ENCODE measurements at regions not wholly inside any gene's neighbourhood (a gene's known extent, or its start where the extent isn't known, plus 50 kb on each side); places are given as distances from the start of the nearest gene placed in this dataset.
"Not testable (repeated sequence)": the region's sequence is repeated elsewhere in the genome, so short reads cannot be mapped to it uniquely, and the experiment has no call there.

DNA sequence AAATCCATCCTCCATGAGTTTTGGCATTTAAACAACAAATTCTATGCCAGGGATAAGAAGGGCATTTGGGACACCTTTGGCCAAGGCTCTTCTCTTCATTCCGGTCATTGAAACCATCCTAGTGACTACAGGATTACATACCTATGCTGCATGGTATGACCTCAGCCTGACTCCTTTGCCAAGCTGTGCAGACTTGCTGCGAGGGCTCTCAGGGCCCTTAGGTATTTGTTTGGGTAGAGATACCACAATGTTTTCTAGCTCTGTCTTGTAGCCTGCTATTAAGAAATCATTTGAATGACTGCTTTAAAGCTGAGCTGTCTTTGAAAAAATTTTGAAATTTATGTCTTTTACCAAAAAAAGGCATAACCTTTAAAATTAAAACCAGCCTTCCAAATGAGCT, 749.8 kb upstream of the SGO1 start:
- Histone ChIP-seq H3K9me3 (peaks cover 0 to 7% of the 10 kb centered on the region in 2 donors), H3K27me3 (no peaks in the 10 kb centered on the region), H3K4me1 (no peaks in the 10 kb centered on the region), H3K4me3 (no peak overlapping the region), H3K27ac (no peak overlapping the region), H3K36me3 (no peaks in the 10 kb centered on the region)
- DNase-seq (no peak), ATAC-seq (peak; percentile 45)
- TF ChIP-seq, protein P1, sequence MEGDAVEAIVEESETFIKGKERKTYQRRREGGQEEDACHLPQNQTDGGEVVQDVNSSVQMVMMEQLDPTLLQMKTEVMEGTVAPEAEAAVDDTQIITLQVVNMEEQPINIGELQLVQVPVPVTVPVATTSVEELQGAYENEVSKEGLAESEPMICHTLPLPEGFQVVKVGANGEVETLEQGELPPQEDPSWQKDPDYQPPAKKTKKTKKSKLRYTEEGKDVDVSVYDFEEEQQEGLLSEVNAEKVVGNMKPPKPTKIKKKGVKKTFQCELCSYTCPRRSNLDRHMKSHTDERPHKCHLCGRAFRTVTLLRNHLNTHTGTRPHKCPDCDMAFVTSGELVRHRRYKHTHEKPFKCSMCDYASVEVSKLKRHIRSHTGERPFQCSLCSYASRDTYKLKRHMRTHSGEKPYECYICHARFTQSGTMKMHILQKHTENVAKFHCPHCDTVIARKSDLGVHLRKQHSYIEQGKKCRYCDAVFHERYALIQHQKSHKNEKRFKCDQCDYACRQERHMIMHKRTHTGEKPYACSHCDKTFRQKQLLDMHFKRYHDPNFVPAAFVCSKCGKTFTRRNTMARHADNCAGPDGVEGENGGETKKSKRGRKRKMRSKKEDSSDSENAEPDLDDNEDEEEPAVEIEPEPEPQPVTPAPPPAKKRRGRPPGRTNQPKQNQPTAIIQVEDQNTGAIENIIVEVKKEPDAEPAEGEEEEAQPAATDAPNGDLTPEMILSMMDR (IDR thresholded peaks at IDR 0.05): no peak
- intact Hi-C loops (cut with DNase I): no loop called here

DNA sequence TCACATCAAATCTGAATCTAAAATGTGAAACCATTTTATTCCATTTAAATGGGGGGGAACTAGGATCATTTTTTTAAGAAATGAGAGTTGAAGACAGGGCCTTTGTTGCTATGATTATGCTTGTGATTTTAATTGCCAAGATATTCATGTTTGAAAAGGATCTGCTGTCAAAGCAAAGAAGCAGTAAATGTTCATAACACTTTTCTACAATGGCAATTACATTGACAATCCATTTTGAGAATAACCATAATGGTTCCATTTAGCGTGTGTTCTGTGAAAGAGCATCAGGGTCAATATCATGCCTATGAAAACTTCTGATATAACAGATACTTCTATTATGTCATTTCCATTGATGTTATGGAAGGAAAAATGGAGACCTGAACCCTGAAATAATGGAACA, 745.8 kb upstream of the SGO1 start:
- no peaks in the 10 kb centered on the region for H3K27me3 ChIP-seq
- ATAC-seq: no peak
- intact Hi-C loops (cut with DNase I): no loop called here

DNA sequence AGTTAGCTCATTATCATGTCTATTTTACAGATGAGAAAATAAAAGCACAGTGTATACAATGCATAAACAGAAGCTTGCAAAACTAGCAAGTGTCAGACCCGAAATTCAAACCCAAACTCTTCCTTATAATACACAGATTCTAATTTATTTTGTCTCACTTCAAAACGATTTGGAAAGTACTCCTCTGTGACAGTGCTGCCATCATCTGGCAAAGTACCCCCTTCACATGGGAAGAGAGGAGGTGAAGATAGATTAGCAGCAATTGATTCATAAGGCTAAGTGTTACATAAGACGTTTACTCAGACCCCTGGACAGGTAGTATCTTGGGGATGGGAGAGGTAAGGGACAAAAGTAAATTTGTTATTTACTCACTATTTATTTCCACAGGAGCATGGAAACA, 744.0 kb upstream of the SGO1 start:
- intact Hi-C loops (cut with DNase I): no loop called here
- peak; percentile 22 for ATAC-seq
- TF ChIP-seq, protein P1 (IDR thresholded peaks at IDR 0.05): no peak

More for the DNA sequence above, 745.8 kb upstream of the SGO1 start:
- no peaks in the 10 kb centered on the region for H3K4me1 ChIP-seq
- no peak for DNase-seq
- peaks cover 0 to 7% of the 10 kb centered on the region in 2 donors for H3K9me3 ChIP-seq
- TF ChIP-seq, protein P1 (IDR thresholded peaks at IDR 0.05): no peak
- no peak overlapping the region for H3K27ac ChIP-seq
- no peak overlapping the region for H3K4me3 ChIP-seq
- H3K36me3 ChIP-seq: no peaks in the 10 kb centered on the region

DNA sequence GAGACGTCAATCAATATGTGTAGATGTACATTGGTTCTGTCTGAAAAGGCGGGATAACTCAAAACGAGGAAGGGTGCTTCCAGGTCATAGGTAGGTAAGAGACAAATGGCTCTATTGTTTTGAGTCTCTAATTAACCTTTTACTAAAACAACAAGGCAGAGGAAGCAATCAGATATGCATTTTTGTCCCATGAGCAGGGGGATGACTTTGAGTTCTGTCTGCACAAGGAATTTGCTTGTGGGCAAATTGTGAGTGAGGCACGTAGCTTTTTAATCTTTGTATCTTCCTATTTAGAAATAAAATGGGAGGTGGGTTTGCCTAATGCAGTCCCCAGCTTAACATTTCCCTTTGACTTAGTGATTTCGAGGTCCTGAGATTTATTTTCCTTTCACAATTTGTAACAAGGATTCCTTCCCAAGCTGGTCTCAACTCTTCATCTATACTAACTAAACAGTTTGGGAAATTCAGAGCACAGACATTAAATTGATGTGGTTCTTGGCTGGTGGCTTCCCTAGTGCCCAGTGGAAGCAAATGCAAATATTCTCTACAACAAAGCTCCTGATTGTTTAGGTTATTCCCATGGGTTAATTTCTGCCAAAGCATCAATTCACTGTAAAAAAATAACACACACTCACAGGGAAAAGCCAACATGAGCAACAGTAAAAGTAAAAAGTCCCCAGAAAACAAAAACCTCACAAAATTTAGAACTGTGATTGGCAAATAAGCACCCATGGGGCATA, 738.8 kb upstream of the SGO1 start:
- Histone ChIP-seq H3K27ac (no peak overlapping the region), H3K27me3 (no peaks in the 10 kb centered on the region), H3K4me3 (no peak overlapping the region), H3K4me1 (no peaks in the 10 kb centered on the region), H3K9me3 (peaks cover 0 to 16% of the 10 kb centered on the region in 2 donors), H3K36me3 (no peaks in the 10 kb centered on the region)
- no peak for DNase-seq
- TF ChIP-seq, protein P1 (IDR thresholded peaks at IDR 0.05): no peak
- no peak for ATAC-seq
- intact Hi-C loops (cut with DNase I): no loop called here

More for the DNA sequence above, 744.0 kb upstream of the SGO1 start:
- H3K4me3 ChIP-seq: no peak overlapping the region
- no peak for DNase-seq
- H3K4me1 ChIP-seq: no peaks in the 10 kb centered on the region
- no peaks in the 10 kb centered on the region for H3K27me3 ChIP-seq
- H3K9me3 ChIP-seq: peaks cover 0 to 7% of the 10 kb centered on the region in 2 donors
- no peak overlapping the region for H3K27ac ChIP-seq
- H3K36me3 ChIP-seq: no peaks in the 10 kb centered on the region

DNA sequence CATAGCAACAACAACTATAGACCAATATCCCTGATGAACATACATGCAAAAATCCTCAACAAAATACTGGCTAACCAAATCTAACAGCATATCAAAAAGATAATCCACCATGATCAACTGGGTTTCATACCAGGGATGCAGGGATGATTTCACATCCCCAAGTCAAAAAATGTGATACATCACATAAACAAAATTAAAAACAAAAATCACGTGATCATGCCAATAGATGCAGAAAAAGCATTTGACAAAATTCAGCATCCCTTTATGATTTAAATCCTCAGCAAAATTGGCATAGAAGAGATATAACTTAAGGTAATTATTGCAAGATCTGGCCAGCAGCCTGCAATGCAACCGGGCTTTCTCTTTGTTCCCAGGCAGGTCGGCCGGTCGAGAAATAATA, 735.1 kb upstream of the SGO1 start:
- H3K4me1 ChIP-seq; H3K36me3 ChIP-seq; ATAC-seq; intact Hi-C loops (cut with DNase I); DNase-seq; H3K27me3 ChIP-seq; H3K4me3 ChIP-seq; H3K27ac ChIP-seq: not testable (repeated sequence)
- peaks cover 0 to 39% of the 10 kb centered on the region in 2 donors for H3K9me3 ChIP-seq

Measured in left lung (tissue), 4 donors.